Suprapubic skin (tissue), 3 donors: ENCODE measurements at regions not wholly inside any gene's neighbourhood (a gene's known extent, or its start where the extent isn't known, plus 50 kb on each side); places are given as distances from the start of the nearest gene placed in this dataset.

Experiments used
- CTCF ChIP-seq, 2 donors: fragments of 200-600 bp in 1 of 2; fragments of 450-650 bp in 1 of 2; sonication (generic) in 1 of 2; IDR thresholded peaks; one replicate each; pipeline ENCODE4 v1.5.1; 2016 to 2019; ENCODE audit warnings: antibody characterized with exemption in 2 of 2, mild to moderate bottlenecking in 1 of 2, moderate library complexity in 1 of 2
- POLR2AphosphoS5 ChIP-seq, 3 donors: sonication (generic); formaldehyde crosslinking; IDR thresholded peaks; one replicate each; pipeline ENCODE4 v1.6.1; 2017; ENCODE audit warnings: antibody characterized with exemption in 3 of 3

DNA sequence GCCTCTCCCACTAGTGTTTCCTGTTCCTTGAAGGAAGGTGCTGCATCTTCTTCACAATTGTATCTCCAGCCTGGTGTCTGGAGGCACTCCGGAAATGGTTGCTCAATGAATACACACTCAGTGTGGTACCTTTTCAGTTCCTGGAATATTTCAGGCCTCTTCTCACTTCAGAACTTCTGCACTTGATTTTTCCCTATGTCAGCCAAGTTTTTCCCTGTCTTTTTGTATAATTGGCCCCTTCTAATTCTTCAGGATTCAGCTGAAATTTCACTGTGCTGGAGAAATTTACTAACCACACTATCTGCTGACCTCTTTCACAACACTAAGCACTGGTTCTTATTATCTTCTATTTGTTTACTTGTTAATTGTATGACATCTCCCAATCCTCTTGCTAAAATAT lies 61.2 kb upstream of the MAP10 start:
- TF ChIP-seq CTCF (IDR thresholded peaks at IDR 0.05) (no peak), POLR2AphosphoS5 (IDR thresholded peaks at IDR 0.05) (no peak)
